ENCODE measurements at regions not wholly inside any gene's neighbourhood (a gene's known extent, or its start where the extent isn't known, plus 50 kb on each side); places are given as distances from the start of the nearest gene placed in this dataset.

DNA sequence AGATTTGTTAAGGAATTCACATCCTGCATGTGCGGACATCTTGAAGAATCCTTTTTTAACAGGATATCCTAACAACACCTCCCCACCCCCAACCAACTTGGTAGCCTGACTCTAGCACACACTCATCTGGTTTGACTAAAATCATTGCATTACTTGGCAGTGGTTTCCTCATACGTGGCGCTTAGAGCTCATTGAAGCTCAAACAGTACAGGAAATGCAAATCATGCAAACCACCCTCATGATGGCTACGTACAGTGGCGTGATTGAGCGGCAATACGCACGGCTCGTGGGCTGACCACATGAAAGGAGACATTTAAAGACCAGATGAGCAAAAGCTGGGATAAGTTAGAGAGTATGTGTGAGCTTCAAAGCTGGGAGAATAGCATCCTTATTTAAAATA lies 336.2 kb downstream of the ZEB2 start:
- DNase-seq (peak; percentile 63 to 92), ATAC-seq (peak; percentile 96 to 97 (median 96))
- Mint-ChIP-seq H3K27ac (peak overlapping the region; percentile 88 to 90), H3K36me3 (no peaks in the 10 kb centered on the region), H3K9me3 (no peaks in the 10 kb centered on the region), H3K4me3 (peak overlapping the region; percentile 86), H3K27me3 (ENCODE audit: low read depth in 2 of 2) (no peaks in the 10 kb centered on the region), H3K4me1 (peaks cover 24 to 30% of the 10 kb centered on the region in 2 donors)
- H3K4me3 ChIP-seq (ENCODE audit: low read length) = peak overlapping the region; percentile 15
- H3K27ac ChIP-seq (ENCODE audit: low read length) = peak overlapping the region; percentile 61
- H3K27me3 ChIP-seq (ENCODE audit: control insufficient read depth, insufficient read depth, low read length) = no peaks in the 10 kb centered on the region
- H3K4me1 ChIP-seq (ENCODE audit: control insufficient read depth, insufficient read depth, low read length) = no peaks in the 10 kb centered on the region
- no peaks in the 10 kb centered on the region for H3K36me3 ChIP-seq (ENCODE audit: control insufficient read depth, insufficient read depth, low read length)
- H3K9me3 ChIP-seq (ENCODE audit: control insufficient read depth, insufficient read depth, low read length) = no peaks in the 10 kb centered on the region
- intact Hi-C loops (cut with micrococcal nuclease) = loop anchor here (1.0 to 5.0 kb wide), 3 partner anchors 142 to 324 kb away; no protein-coding TSS in a partner anchor
- TF ChIP-seq, protein P1, sequence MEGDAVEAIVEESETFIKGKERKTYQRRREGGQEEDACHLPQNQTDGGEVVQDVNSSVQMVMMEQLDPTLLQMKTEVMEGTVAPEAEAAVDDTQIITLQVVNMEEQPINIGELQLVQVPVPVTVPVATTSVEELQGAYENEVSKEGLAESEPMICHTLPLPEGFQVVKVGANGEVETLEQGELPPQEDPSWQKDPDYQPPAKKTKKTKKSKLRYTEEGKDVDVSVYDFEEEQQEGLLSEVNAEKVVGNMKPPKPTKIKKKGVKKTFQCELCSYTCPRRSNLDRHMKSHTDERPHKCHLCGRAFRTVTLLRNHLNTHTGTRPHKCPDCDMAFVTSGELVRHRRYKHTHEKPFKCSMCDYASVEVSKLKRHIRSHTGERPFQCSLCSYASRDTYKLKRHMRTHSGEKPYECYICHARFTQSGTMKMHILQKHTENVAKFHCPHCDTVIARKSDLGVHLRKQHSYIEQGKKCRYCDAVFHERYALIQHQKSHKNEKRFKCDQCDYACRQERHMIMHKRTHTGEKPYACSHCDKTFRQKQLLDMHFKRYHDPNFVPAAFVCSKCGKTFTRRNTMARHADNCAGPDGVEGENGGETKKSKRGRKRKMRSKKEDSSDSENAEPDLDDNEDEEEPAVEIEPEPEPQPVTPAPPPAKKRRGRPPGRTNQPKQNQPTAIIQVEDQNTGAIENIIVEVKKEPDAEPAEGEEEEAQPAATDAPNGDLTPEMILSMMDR (IDR thresholded peaks at IDR 0.05) = no peak
- WGBS (ENCODE audit: insufficient coverage) = 15% methylated on average over 9 of the region's 9 CpGs

DNA sequence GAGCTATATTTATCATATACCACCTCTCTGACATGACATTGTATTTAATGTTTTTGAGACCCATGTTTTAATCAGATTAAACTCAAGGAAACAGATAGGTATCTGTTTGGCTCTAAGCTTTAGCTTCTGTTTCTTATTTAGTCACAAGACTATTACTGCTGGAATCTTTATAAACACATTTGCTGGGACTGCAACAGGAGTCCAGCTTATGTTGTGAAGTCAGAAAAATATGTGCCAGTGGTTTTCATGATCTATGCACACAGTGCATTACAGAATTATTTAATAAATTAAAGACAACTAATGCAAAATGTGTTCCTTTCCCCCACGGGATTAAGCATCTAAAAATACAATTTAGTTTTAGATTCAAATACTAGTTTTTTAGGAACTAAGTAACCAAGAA lies 338.9 kb downstream of the ZEB2 start:
- intact Hi-C loops (cut with micrococcal nuclease) = loop anchor here (5.0 kb wide), 1 partner anchor 326 kb away; no protein-coding TSS in a partner anchor
- Histone ChIP-seq H3K4me3 (ENCODE audit: low read length) (no peak overlapping the region), H3K27ac (ENCODE audit: low read length) (no peak overlapping the region), H3K9me3 (ENCODE audit: control insufficient read depth, insufficient read depth, low read length) (no peaks in the 10 kb centered on the region), H3K36me3 (ENCODE audit: control insufficient read depth, insufficient read depth, low read length) (no peaks in the 10 kb centered on the region), H3K27me3 (ENCODE audit: control insufficient read depth, insufficient read depth, low read length) (no peaks in the 10 kb centered on the region), H3K4me1 (ENCODE audit: control insufficient read depth, insufficient read depth, low read length) (no peaks in the 10 kb centered on the region)
- no peak overlapping the region for H3K4me3 Mint-ChIP-seq
- no peaks in the 10 kb centered on the region for H3K36me3 Mint-ChIP-seq
- DNase-seq (no peak), ATAC-seq (no peak)
- TF ChIP-seq, protein P1 (IDR thresholded peaks at IDR 0.05) = no peak
- no peaks in the 10 kb centered on the region for H3K9me3 Mint-ChIP-seq
- WGBS (ENCODE audit: insufficient coverage) = no CpG with 5 or more reads among the region's 1 CpG
- H3K27ac Mint-ChIP-seq = no peak overlapping the region
- no peaks in the 10 kb centered on the region for H3K27me3 Mint-ChIP-seq (ENCODE audit: low read depth in 2 of 2)
- H3K4me1 Mint-ChIP-seq = peaks cover 21 to 27% of the 10 kb centered on the region in 2 donors

DNA sequence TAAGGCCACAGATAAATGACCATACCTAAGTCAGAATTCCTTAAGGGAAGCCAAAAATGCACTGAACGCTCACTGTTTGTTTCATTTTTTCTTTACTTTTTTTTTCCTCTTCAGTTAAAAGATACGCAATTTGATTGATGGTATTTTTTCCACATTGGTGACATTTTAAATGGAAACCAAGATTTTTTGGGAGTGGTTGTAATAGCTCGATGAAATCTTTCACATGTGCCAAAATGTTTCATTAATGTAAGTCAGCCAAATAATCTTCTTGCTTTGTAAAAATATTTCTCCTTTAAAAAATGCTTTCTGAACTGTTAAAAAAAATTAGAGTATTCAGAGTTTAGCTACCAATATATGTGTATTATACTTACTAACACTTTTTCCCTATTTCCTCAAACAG lies 339.8 kb downstream of the ZEB2 start:
- Histone ChIP-seq H3K27ac (ENCODE audit: low read length) (no peak overlapping the region), H3K9me3 (ENCODE audit: control insufficient read depth, insufficient read depth, low read length) (no peaks in the 10 kb centered on the region), H3K4me1 (ENCODE audit: control insufficient read depth, insufficient read depth, low read length) (no peaks in the 10 kb centered on the region), H3K27me3 (ENCODE audit: control insufficient read depth, insufficient read depth, low read length) (no peaks in the 10 kb centered on the region), H3K4me3 (ENCODE audit: low read length) (no peak overlapping the region), H3K36me3 (ENCODE audit: control insufficient read depth, insufficient read depth, low read length) (no peaks in the 10 kb centered on the region)
- DNase-seq (no peak), ATAC-seq (no peak)
- Mint-ChIP-seq H3K4me3 (no peak overlapping the region), H3K27ac (no peak overlapping the region), H3K9me3 (no peaks in the 10 kb centered on the region), H3K36me3 (peaks cover under 1% of the 10 kb centered on the region), H3K4me1 (peaks cover 13 to 18% of the 10 kb centered on the region in 2 donors), H3K27me3 (ENCODE audit: low read depth in 2 of 2) (no peaks in the 10 kb centered on the region)
- TF ChIP-seq, protein P1 (IDR thresholded peaks at IDR 0.05) = no peak
- WGBS (ENCODE audit: insufficient coverage) = 100% methylated on average over 1 of the region's 3 CpGs
- intact Hi-C loops (cut with micrococcal nuclease) = loop anchor here (5.0 kb wide), 1 partner anchor 327 kb away; no protein-coding TSS in a partner anchor

DNA sequence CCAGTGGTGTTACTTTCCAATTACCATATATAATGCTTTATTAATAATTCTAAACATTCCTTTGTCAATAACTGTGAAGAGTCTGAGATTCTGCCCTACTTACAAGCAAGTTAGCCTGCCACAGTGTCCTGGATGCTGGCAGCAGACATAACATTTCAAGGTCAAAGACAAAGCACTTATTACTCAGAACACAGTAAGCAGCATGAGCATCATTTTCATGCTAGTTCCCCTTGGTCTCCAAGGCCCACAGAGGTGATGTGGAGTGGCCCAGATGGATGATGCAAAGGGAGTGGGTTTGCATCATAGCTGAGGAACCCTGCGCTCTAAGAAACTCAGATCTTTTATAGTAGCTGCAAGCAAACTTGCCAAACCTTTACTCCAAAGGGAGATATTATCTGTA lies 349.7 kb downstream of the ZEB2 start:
- TF ChIP-seq, protein P1 (IDR thresholded peaks at IDR 0.05) = no peak
- Histone ChIP-seq H3K9me3 (ENCODE audit: control insufficient read depth, insufficient read depth, low read length) (no peaks in the 10 kb centered on the region), H3K27me3 (ENCODE audit: control insufficient read depth, insufficient read depth, low read length) (no peaks in the 10 kb centered on the region), H3K27ac (ENCODE audit: low read length) (no peak overlapping the region), H3K36me3 (ENCODE audit: control insufficient read depth, insufficient read depth, low read length) (no peaks in the 10 kb centered on the region), H3K4me3 (ENCODE audit: low read length) (no peak overlapping the region), H3K4me1 (ENCODE audit: control insufficient read depth, insufficient read depth, low read length) (no peaks in the 10 kb centered on the region)
- H3K36me3 Mint-ChIP-seq = peaks cover 9% of the 10 kb centered on the region
- H3K4me3 Mint-ChIP-seq = no peak overlapping the region
- WGBS (ENCODE audit: insufficient coverage) = 100% methylated on average over 1 of the region's 1 CpG
- intact Hi-C loops (cut with micrococcal nuclease) = no loop called here
- no peaks in the 10 kb centered on the region for H3K4me1 Mint-ChIP-seq
- H3K9me3 Mint-ChIP-seq = no peaks in the 10 kb centered on the region
- no peaks in the 10 kb centered on the region for H3K27me3 Mint-ChIP-seq (ENCODE audit: low read depth in 2 of 2)
- H3K27ac Mint-ChIP-seq = no peak overlapping the region
- DNase-seq (no peak), ATAC-seq (no peak)

All from natural killer cell (primary cell).